SK-N-MC (cell line): ENCODE measurements at regions not wholly inside any gene's neighbourhood (a gene's known extent, or its start where the extent isn't known, plus 50 kb on each side); places are given as distances from the start of the nearest gene placed in this dataset.

Experiments used
- EZH2 ChIP-seq: fragments of 200-600 bp; sonication (generic); IDR thresholded peaks from one replicate; pipeline ENCODE4 v1.6.1; 2017; ENCODE audit warnings: antibody characterized with exemption
- FOXP2 ChIP-seq: optimal IDR thresholded peaks from 2 replicates; pipeline ENCODE3; 2011; ENCODE audit warnings: mild to moderate bottlenecking, moderate library complexity; ENCODE audit not compliant: insufficient read depth; ENCODE audit errors: extremely low read length, control extremely low read depth

GRCh38 chr15:35618260-35619188 lies 72.6 kb upstream of the DPH6 start:
- TF ChIP-seq EZH2 = no peak
- no peak for TF ChIP-seq FOXP2
